ENCODE measurements at regions not wholly inside any gene's neighbourhood (a gene's known extent, or its start where the extent isn't known, plus 50 kb on each side); places are given as distances from the start of the nearest gene placed in this dataset.

- Histone ChIP-seq H3K36me3 (ENCODE audit: control insufficient read depth in 4 of 4, insufficient read depth in 3 of 4, low read depth in 1 of 4, low read length in 3 of 4) (no peaks in the 10 kb centered on the region), H3K9ac (ENCODE audit: low read depth in 1 of 2, low read length in 2 of 2) (no peak overlapping the region), H3K9me3 (ENCODE audit: control insufficient read depth in 4 of 4, low read length in 3 of 4) (no peaks in the 10 kb centered on the region), H3K27me3 (ENCODE audit: control insufficient read depth in 4 of 4, insufficient read depth in 4 of 4, low read length in 3 of 4) (peaks cover 0 to 6% (median 3%) of the 10 kb centered on the region in 4 donors), H3K27ac (ENCODE audit: low read depth in 1 of 2, low read length in 2 of 2) (no peak overlapping the region), H3K4me3 (ENCODE audit: low read depth in 1 of 3, low read length in 3 of 3) (no peak overlapping the region), H3K4me1 (ENCODE audit: control insufficient read depth in 4 of 4, insufficient read depth in 4 of 4, low read length in 3 of 4) (no peaks in the 10 kb centered on the region)
- 81% methylated on average over 4 of the region's 4 CpGs for WGBS
- TF ChIP-seq MAX (IDR thresholded peaks at IDR 0.05) = no peak
- no peak for TF ChIP-seq GABPA (IDR thresholded peaks at IDR 0.05 in 1 of 2, conservative IDR thresholded peaks at IDR 0.05 in 1 of 2)
- TF ChIP-seq, protein P1, sequence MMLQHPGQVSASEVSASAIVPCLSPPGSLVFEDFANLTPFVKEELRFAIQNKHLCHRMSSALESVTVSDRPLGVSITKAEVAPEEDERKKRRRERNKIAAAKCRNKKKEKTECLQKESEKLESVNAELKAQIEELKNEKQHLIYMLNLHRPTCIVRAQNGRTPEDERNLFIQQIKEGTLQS (IDR thresholded peaks at IDR 0.05) = no peak
- no peak for TF ChIP-seq REST (IDR thresholded peaks at IDR 0.05)
- no peak for TF ChIP-seq RXRA (IDR thresholded peaks at IDR 0.05)
- TF ChIP-seq RAD21 (IDR thresholded peaks at IDR 0.05) = no peak
- TF ChIP-seq FOXA2 (IDR thresholded peaks at IDR 0.05) = no peak
- no peak for TF ChIP-seq TAF1 (conservative IDR thresholded peaks at IDR 0.05)
- TF ChIP-seq FOXA1 (IDR thresholded peaks at IDR 0.05) = no peak
- TF ChIP-seq, protein P2, sequence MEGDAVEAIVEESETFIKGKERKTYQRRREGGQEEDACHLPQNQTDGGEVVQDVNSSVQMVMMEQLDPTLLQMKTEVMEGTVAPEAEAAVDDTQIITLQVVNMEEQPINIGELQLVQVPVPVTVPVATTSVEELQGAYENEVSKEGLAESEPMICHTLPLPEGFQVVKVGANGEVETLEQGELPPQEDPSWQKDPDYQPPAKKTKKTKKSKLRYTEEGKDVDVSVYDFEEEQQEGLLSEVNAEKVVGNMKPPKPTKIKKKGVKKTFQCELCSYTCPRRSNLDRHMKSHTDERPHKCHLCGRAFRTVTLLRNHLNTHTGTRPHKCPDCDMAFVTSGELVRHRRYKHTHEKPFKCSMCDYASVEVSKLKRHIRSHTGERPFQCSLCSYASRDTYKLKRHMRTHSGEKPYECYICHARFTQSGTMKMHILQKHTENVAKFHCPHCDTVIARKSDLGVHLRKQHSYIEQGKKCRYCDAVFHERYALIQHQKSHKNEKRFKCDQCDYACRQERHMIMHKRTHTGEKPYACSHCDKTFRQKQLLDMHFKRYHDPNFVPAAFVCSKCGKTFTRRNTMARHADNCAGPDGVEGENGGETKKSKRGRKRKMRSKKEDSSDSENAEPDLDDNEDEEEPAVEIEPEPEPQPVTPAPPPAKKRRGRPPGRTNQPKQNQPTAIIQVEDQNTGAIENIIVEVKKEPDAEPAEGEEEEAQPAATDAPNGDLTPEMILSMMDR (IDR thresholded peaks at IDR 0.05; ENCODE audit: low read depth, low read length, missing input control) = no peak
- no peak for TF ChIP-seq JUND (IDR thresholded peaks at IDR 0.05)
- TF ChIP-seq HNF4A (conservative IDR thresholded peaks at IDR 0.05) = no peak
- no peak for TF ChIP-seq SP1 (IDR thresholded peaks at IDR 0.05)
- no peak for DNase-seq (ENCODE audit: low spot score)
These were observed 203.2 kb downstream of the C1orf94 start for GRCh38 chr1:34379911-34380310.

DNA sequence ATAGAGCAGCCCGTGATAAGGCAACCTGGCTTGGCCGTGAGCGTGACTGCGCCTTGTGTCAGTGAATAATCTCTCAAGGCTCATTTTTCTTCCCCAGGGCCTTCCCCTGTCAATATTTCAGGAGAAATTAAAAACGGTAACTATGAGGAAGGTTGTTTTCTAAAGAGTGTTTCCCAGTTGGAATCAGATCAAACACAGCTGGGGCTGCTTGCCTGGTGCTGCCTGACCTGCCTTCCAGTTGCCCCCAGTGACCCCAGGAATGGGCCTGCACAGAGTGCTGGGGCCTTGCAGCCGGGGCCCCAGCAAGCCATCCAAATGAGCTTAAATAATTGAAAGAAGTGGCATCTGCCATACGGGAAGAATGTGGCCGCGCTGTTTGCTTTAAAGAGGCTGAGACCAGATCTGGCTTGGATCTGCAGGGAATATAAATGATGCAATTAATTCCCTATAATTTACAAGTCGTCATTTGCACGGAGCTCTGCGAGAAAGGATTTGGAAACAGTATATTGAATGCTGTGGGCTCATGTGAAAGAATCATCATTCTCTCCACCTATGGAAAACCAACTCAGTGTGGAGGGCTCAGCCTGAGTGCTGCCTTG lies 203.9 kb downstream of the C1orf94 start:
- Histone ChIP-seq H3K36me3 (ENCODE audit: control insufficient read depth in 4 of 4, insufficient read depth in 3 of 4, low read depth in 1 of 4, low read length in 3 of 4) (no peaks in the 10 kb centered on the region), H3K27ac (ENCODE audit: low read depth in 1 of 2, low read length in 2 of 2) (no peak overlapping the region), H3K4me3 (ENCODE audit: low read depth in 1 of 3, low read length in 3 of 3) (no peak overlapping the region), H3K9me3 (ENCODE audit: control insufficient read depth in 4 of 4, low read length in 3 of 4) (no peaks in the 10 kb centered on the region), H3K9ac (ENCODE audit: low read depth in 1 of 2, low read length in 2 of 2) (no peak overlapping the region), H3K4me1 (ENCODE audit: control insufficient read depth in 4 of 4, insufficient read depth in 4 of 4, low read length in 3 of 4) (no peaks in the 10 kb centered on the region), H3K27me3 (ENCODE audit: control insufficient read depth in 4 of 4, insufficient read depth in 4 of 4, low read length in 3 of 4) (peaks cover 0 to 6% (median 3%) of the 10 kb centered on the region in 4 donors)
- WGBS = 82% methylated on average over 12 of the region's 12 CpGs
- TF ChIP-seq RXRA (IDR thresholded peaks at IDR 0.05) = no peak
- TF ChIP-seq TAF1 (conservative IDR thresholded peaks at IDR 0.05) = no peak
- TF ChIP-seq RAD21 (IDR thresholded peaks at IDR 0.05) = no peak
- DNase-seq (ENCODE audit: low spot score) = no peak

Measured in liver (tissue), 8 donors.